GM23338 (cell line): ENCODE measurements at regions not wholly inside any gene's neighbourhood (a gene's known extent, or its start where the extent isn't known, plus 50 kb on each side); places are given as distances from the start of the nearest gene placed in this dataset.

Source experiments
- ATAC-seq: fragments of 200-7000 bp; cut with Tn5 transposase; 3 replicates; pipeline ENCODE4 v1.9.1; 2020
- DNase-seq: peaks from one replicate; pipeline ENCODE4 v3.0.0-alpha.2; 2015; ENCODE audit warnings: low spot score
- H2AFZ ChIP-seq: fragments of 200-600 bp; sonication (generic); 2 replicates; pipeline ENCODE4 v1.8.0; 2016; ENCODE audit warnings: antibody characterized with exemption, mild to moderate bottlenecking, moderate library complexity
- H3F3A ChIP-seq: fragments of 200-600 bp; sonication (generic); replicated peaks from 2 replicates; pipeline ENCODE4 v1.8.0; 2017; ENCODE audit warnings: antibody characterized with exemption, mixed run types, low read depth
- H3K27ac ChIP-seq: fragments of 200-600 bp; sonication (generic); 2 replicates; pipeline ENCODE4 v1.6.1; 2016; ENCODE audit warnings: low read depth
- H3K27me3 ChIP-seq: fragments of 200-600 bp; sonication (generic); 2 replicates; pipeline ENCODE4 v1.8.0; 2016; ENCODE audit warnings: mild to moderate bottlenecking, mixed run types, moderate library complexity; ENCODE audit not compliant: insufficient read depth
- H3K36me3 ChIP-seq: fragments of 200-600 bp; sonication (generic); 2 replicates; pipeline ENCODE4 v1.8.0; 2016; ENCODE audit warnings: mild to moderate bottlenecking; ENCODE audit not compliant: insufficient read depth
- H3K4me1 ChIP-seq: fragments of 200-600 bp; sonication (generic); 2 replicates; pipeline ENCODE4 v1.8.0; 2016; ENCODE audit warnings: mild to moderate bottlenecking, moderate library complexity; ENCODE audit not compliant: insufficient read depth
- H3K4me2 ChIP-seq: fragments of 200-600 bp; sonication (generic); 2 replicates; pipeline ENCODE4 v1.7.1; 2017; ENCODE audit warnings: mixed run types
- H3K4me3 ChIP-seq: fragments of 200-600 bp; sonication (generic); 2 replicates; pipeline ENCODE4 v1.6.1; 2016; ENCODE audit warnings: mixed run types
- H3K79me2 ChIP-seq: fragments of 200-600 bp; sonication (generic); replicated peaks from 2 replicates; pipeline ENCODE4 v1.8.0; 2017; ENCODE audit warnings: mild to moderate bottlenecking; ENCODE audit not compliant: insufficient read depth
- H3K9me2 ChIP-seq: fragments of 200-600 bp; sonication (generic); 2 replicates; pipeline ENCODE4 v1.8.0; 2017; ENCODE audit not compliant: insufficient read depth
- H4K20me1 ChIP-seq: fragments of 200-600 bp; sonication (generic); replicated peaks from 2 replicates; pipeline ENCODE4 v1.8.0; 2017; ENCODE audit warnings: mild to moderate bottlenecking; ENCODE audit not compliant: insufficient read depth
- H3K27ac Mint-ChIP-seq: 2 replicates; pipeline ENCODE4 v1.8.0; 2020; ENCODE audit warnings: inconsistent platforms, mild to moderate bottlenecking, moderate library complexity, mixed read lengths
- H3K27me3 Mint-ChIP-seq: 3 replicates; pipeline ENCODE4 v1.8.0; 2022; ENCODE audit warnings: low read depth, mild to moderate bottlenecking, moderate library complexity, mixed read lengths, inconsistent platforms; ENCODE audit not compliant: insufficient read depth, poor library complexity
- H3K36me3 Mint-ChIP-seq: 3 replicates; pipeline ENCODE4 v1.8.0; 2021; ENCODE audit warnings: low read depth, mild to moderate bottlenecking, inconsistent platforms, moderate library complexity, mixed read lengths
- H3K4me1 Mint-ChIP-seq: 3 replicates; pipeline ENCODE4 v1.8.0; 2020; ENCODE audit warnings: mild to moderate bottlenecking, inconsistent platforms, mixed read lengths
- H3K4me3 Mint-ChIP-seq: 3 replicates; pipeline ENCODE4 v1.8.0; 2021; ENCODE audit warnings: moderate library complexity, mild to moderate bottlenecking, inconsistent platforms, mixed read lengths
- H3K9me3 Mint-ChIP-seq: 3 replicates; pipeline ENCODE4 v1.8.0; 2020; ENCODE audit warnings: moderate library complexity, mild to moderate bottlenecking, inconsistent platforms, mixed read lengths
- CREB1 ChIP-seq: fragments of 250-450 bp; sonication (Bioruptor Pico); IDR thresholded peaks from 2 replicates; pipeline ENCODE4 v1.5.0; 2020; ENCODE audit warnings: low read depth, mild to moderate bottlenecking, moderate library complexity
- EZH2phosphoT487 ChIP-seq: fragments of 200-600 bp; sonication (generic); IDR thresholded peaks from one replicate; pipeline ENCODE4 v1.8.1; 2018; ENCODE audit warnings: antibody characterized with exemption; ENCODE audit not compliant: unreplicated experiment
- JUNB ChIP-seq: IDR thresholded peaks from one replicate; pipeline ENCODE4 v1.6.1; 2016; ENCODE audit warnings: antibody characterized with exemption; ENCODE audit not compliant: unreplicated experiment
- POLR2AphosphoS5 ChIP-seq: IDR thresholded peaks from 2 replicates; pipeline ENCODE4 v1.6.1; 2016; ENCODE audit warnings: antibody characterized with exemption, low read depth
- STAT1 ChIP-seq: IDR thresholded peaks from one replicate; pipeline ENCODE4 v1.6.1; 2016; ENCODE audit warnings: antibody characterized with exemption; ENCODE audit not compliant: unreplicated experiment
- ZNF114 ChIP-seq: fragments of 250-450 bp; sonication (Bioruptor Pico); IDR thresholded peaks from 2 replicates; pipeline ENCODE4 v1.5.0; 2020; ENCODE audit warnings: mild to moderate bottlenecking, moderate library complexity
- ZNF331 ChIP-seq: fragments of 250-450 bp; sonication (Bioruptor Pico); IDR thresholded peaks from 2 replicates; pipeline ENCODE4 v1.5.0; 2020; ENCODE audit warnings: low read depth, mild to moderate bottlenecking, moderate library complexity
- TF ChIP-seq, protein P1 (sequence below), 2 experiments: fragments of 200-600 bp in 1 of 2; sonication (generic) in 1 of 2; conservative IDR thresholded peaks; 2 replicates each; pipeline versions ENCODE4 v1.5.1 to v1.6.1; 2016 to 2017; ENCODE audit warnings: antibody characterized with exemption in 2 of 2, low read depth in 2 of 2, mild to moderate bottlenecking in 2 of 2, moderate library complexity in 1 of 2
- TF ChIP-seq, protein P2 (sequence below): IDR thresholded peaks from 2 replicates; pipeline ENCODE4 v1.6.1; 2016; ENCODE audit warnings: antibody characterized with exemption
- TF ChIP-seq, protein P3 (sequence below): fragments of 250-450 bp; sonication (Bioruptor Pico); IDR thresholded peaks from 2 replicates; pipeline ENCODE4 v1.5.0; 2020; ENCODE audit warnings: mild to moderate bottlenecking, moderate library complexity

DNA sequence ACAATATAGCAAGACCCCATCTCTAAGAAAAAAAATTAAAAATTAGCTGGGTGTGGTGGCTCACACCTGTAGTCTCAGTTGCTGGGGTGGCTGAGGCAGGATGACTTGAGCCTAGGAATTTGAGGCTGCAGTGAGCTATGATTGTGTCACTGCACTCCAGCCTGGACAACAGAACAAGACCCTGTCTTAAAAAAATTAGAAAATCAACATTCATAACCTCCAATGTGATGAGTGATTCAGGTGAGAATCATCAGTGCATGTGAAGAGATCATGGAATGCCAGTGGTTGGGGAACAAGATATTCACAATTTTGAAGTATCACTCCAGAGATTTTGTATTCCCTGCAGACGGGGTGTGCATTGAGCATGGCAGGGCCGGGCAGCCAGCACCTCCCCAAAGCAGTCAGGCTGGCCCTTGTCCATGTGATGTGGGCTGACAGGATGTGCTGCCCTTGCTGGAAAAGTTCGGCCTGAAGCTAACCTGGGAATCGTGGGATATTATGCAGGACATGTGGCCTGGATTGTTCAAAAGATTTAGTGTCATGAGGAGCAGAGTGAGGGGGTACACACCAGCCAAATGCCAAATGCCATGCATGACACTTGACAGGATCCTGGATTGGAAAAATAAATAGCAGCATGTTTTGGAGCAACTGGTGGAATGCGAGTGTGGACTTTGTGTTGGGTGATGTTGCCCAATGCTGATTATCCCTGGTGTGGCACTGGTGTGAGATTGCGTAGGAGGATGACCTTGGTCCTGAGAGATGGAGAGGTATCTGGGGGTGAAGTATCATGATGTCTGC, 189.0 kb downstream of the RGS3 start:
- no peaks in the 10 kb centered on the region for H3K36me3 ChIP-seq
- H3K4me3 ChIP-seq = no peak overlapping the region
- no peak overlapping the region for H3K27ac ChIP-seq
- no peaks in the 10 kb centered on the region for H3K79me2 ChIP-seq
- no peaks in the 10 kb centered on the region for H4K20me1 ChIP-seq
- Mint-ChIP-seq H3K9me3 (no peaks in the 10 kb centered on the region), H3K36me3 (no peaks in the 10 kb centered on the region), H3K4me1 (peaks cover 27% of the 10 kb centered on the region), H3K4me3 (no peak overlapping the region), H3K27ac (no peak overlapping the region), H3K27me3 (peaks cover 36% of the 10 kb centered on the region)
- ATAC-seq = no peak
- 0 out of 2 replicates have a peak, but pooled peaks cover 5% of the 10 kb centered on the region for H3F3A ChIP-seq
- H3K4me2 ChIP-seq = no peak overlapping the region
- H3K9me2 ChIP-seq = no peaks in the 10 kb centered on the region
- TF ChIP-seq ZNF331 (CRISPR knock-in tag) = no peak
- no peak for TF ChIP-seq POLR2AphosphoS5
- TF ChIP-seq CREB1 (CRISPR knock-in tag) = no peak
- TF ChIP-seq, protein P1, sequence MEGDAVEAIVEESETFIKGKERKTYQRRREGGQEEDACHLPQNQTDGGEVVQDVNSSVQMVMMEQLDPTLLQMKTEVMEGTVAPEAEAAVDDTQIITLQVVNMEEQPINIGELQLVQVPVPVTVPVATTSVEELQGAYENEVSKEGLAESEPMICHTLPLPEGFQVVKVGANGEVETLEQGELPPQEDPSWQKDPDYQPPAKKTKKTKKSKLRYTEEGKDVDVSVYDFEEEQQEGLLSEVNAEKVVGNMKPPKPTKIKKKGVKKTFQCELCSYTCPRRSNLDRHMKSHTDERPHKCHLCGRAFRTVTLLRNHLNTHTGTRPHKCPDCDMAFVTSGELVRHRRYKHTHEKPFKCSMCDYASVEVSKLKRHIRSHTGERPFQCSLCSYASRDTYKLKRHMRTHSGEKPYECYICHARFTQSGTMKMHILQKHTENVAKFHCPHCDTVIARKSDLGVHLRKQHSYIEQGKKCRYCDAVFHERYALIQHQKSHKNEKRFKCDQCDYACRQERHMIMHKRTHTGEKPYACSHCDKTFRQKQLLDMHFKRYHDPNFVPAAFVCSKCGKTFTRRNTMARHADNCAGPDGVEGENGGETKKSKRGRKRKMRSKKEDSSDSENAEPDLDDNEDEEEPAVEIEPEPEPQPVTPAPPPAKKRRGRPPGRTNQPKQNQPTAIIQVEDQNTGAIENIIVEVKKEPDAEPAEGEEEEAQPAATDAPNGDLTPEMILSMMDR (conservative IDR thresholded peaks at IDR 0.05; ENCODE audit: low read depth in 2 of 2) = no peak
- TF ChIP-seq EZH2phosphoT487 = no peak
- TF ChIP-seq STAT1 = no peak
- TF ChIP-seq, protein P2, sequence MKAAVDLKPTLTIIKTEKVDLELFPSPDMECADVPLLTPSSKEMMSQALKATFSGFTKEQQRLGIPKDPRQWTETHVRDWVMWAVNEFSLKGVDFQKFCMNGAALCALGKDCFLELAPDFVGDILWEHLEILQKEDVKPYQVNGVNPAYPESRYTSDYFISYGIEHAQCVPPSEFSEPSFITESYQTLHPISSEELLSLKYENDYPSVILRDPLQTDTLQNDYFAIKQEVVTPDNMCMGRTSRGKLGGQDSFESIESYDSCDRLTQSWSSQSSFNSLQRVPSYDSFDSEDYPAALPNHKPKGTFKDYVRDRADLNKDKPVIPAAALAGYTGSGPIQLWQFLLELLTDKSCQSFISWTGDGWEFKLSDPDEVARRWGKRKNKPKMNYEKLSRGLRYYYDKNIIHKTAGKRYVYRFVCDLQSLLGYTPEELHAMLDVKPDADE = no peak
- TF ChIP-seq JUNB = no peak
- TF ChIP-seq, protein P3, sequence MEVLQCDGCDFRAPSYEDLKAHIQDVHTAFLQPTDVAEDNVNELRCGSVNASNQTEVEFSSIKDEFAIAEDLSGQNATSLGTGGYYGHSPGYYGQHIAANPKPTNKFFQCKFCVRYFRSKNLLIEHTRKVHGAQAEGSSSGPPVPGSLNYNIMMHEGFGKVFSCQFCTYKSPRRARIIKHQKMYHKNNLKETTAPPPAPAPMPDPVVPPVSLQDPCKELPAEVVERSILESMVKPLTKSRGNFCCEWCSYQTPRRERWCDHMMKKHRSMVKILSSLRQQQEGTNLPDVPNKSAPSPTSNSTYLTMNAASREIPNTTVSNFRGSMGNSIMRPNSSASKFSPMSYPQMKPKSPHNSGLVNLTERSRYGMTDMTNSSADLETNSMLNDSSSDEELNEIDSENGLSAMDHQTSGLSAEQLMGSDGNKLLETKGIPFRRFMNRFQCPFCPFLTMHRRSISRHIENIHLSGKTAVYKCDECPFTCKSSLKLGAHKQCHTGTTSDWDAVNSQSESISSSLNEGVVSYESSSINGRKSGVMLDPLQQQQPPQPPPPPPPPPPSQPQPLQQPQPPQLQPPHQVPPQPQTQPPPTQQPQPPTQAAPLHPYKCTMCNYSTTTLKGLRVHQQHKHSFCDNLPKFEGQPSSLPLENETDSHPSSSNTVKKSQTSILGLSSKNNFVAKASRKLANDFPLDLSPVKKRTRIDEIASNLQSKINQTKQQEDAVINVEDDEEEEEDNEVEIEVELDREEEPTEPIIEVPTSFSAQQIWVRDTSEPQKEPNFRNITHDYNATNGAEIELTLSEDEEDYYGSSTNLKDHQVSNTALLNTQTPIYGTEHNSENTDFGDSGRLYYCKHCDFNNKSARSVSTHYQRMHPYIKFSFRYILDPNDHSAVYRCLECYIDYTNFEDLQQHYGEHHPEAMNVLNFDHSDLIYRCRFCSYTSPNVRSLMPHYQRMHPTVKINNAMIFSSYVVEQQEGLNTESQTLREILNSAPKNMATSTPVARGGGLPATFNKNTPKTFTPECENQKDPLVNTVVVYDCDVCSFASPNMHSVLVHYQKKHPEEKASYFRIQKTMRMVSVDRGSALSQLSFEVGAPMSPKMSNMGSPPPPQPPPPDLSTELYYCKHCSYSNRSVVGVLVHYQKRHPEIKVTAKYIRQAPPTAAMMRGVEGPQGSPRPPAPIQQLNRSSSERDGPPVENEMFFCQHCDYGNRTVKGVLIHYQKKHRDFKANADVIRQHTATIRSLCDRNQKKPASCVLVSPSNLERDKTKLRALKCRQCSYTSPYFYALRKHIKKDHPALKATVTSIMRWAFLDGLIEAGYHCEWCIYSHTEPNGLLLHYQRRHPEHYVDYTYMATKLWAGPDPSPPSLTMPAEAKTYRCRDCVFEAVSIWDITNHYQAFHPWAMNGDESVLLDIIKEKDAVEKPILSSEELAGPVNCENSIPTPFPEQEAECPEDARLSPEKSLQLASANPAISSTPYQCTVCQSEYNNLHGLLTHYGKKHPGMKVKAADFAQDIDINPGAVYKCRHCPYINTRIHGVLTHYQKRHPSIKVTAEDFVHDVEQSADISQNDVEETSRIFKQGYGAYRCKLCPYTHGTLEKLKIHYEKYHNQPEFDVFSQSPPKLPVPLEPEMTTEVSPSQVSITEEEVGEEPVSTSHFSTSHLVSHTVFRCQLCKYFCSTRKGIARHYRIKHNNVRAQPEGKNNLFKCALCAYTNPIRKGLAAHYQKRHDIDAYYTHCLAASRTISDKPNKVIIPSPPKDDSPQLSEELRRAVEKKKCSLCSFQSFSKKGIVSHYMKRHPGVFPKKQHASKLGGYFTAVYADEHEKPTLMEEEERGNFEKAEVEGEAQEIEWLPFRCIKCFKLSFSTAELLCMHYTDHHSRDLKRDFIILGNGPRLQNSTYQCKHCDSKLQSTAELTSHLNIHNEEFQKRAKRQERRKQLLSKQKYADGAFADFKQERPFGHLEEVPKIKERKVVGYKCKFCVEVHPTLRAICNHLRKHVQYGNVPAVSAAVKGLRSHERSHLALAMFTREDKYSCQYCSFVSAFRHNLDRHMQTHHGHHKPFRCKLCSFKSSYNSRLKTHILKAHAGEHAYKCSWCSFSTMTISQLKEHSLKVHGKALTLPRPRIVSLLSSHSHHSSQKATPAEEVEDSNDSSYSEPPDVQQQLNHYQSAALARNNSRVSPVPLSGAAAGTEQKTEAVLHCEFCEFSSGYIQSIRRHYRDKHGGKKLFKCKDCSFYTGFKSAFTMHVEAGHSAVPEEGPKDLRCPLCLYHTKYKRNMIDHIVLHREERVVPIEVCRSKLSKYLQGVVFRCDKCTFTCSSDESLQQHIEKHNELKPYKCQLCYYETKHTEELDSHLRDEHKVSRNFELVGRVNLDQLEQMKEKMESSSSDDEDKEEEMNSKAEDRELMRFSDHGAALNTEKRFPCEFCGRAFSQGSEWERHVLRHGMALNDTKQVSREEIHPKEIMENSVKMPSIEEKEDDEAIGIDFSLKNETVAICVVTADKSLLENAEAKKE (CRISPR knock-in tag) = no peak
- TF ChIP-seq ZNF114 (CRISPR knock-in tag) = no peak
- no peak for DNase-seq
- H2AFZ ChIP-seq = no peak overlapping the region
- peaks cover 14% of the 10 kb centered on the region for H3K4me1 ChIP-seq
- peaks cover 23% of the 10 kb centered on the region for H3K27me3 ChIP-seq
